Effector memory CD8-positive, alpha-beta T cell (primary cell): ENCODE measurements at regions not wholly inside any gene's neighbourhood (a gene's known extent, or its start where the extent isn't known, plus 50 kb on each side); places are given as distances from the start of the nearest gene placed in this dataset.

ENCODE experiments used
- ATAC-seq: fragments of 150-1000 bp; cut with Tn5 transposase; replicated peaks from 2 replicates; pipeline ENCODE4 v1.10.0; 2021; ENCODE audit warnings: mild to moderate bottlenecking, moderate library complexity
- DNase-seq, 3 experiments: peaks; one replicate each; pipeline ENCODE4 v3.0.0; 2021
- H3K27ac Mint-ChIP-seq, 2 donors: one replicate each; pipeline ENCODE4 v1.8.0; 2022; ENCODE audit warnings: mild to moderate bottlenecking in 2 of 2, mixed read lengths in 2 of 2, moderate library complexity in 2 of 2
- H3K27me3 Mint-ChIP-seq, 2 donors: one replicate each; pipeline ENCODE4 v1.8.0; 2022; ENCODE audit warnings: mixed read lengths in 2 of 2
- H3K36me3 Mint-ChIP-seq: one replicate; pipeline ENCODE4 v1.8.0; 2022; ENCODE audit warnings: mild to moderate bottlenecking, moderate library complexity, mixed read lengths; ENCODE audit not compliant: insufficient read depth
- H3K4me1 Mint-ChIP-seq, 2 donors: one replicate each; pipeline ENCODE4 v1.8.0; 2022; ENCODE audit warnings: low read depth in 2 of 2, mixed read lengths in 2 of 2
- H3K4me3 Mint-ChIP-seq, 2 donors: one replicate each; pipeline ENCODE4 v1.8.0; 2022; ENCODE audit warnings: mild to moderate bottlenecking in 2 of 2, mixed read lengths in 2 of 2, moderate library complexity in 2 of 2
- H3K9me3 Mint-ChIP-seq, 2 donors: one replicate each; pipeline ENCODE4 v1.8.0; 2022; ENCODE audit warnings: mixed read lengths in 2 of 2

DNA sequence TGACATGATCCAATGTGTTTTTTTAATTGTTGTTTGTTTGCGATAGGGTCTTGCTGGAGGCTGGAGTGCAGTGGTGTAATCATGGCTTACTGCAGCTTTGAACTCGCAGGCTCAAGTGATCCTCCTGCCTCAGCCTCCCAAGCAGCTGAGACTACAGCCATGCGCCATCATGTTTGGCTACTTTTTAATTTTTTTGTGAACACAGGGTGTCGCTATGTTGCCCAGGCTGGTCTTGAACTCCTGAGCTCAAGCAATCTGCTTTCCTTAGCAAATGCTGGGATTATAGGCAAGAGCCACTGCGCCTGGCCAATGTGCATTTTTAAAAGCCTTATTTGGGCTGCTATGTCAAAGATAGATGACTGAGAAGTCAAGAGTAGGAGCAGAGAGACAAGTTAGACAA is 123.0 kb downstream of the EDEM1 start:
- H3K4me3 Mint-ChIP-seq = no peak overlapping the region
- ATAC-seq = no peak
- H3K27me3 Mint-ChIP-seq = peaks cover 10 to 16% of the 10 kb centered on the region in 2 donors
- DNase-seq = no peak
- H3K27ac Mint-ChIP-seq = no peak overlapping the region
- peaks cover 3% of the 10 kb centered on the region for H3K36me3 Mint-ChIP-seq
- no peaks in the 10 kb centered on the region for H3K9me3 Mint-ChIP-seq
- no peaks in the 10 kb centered on the region for H3K4me1 Mint-ChIP-seq

DNA sequence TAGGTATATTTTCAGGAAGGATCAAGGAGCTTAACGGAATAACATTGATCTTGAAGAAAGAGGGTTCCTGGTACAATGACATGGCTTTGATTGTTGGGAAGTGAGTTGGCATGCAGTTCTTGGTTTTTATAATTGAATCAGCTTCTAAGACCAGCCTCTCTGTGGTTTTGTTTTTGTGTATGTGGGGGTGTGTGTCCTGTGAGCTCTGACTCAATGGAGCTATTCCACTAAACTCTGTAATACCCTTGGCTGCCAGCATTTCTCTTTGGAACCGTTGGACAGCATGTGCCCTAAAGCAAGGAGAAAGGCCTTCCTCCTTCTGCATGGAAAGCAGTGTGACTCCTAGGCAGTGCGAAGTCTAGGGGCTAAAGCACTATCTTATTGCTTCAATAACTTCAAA is 124.8 kb downstream of the EDEM1 start:
- ATAC-seq = no peak
- DNase-seq = no peak
- Mint-ChIP-seq H3K9me3 (no peaks in the 10 kb centered on the region), H3K4me1 (no peaks in the 10 kb centered on the region), H3K27ac (no peak overlapping the region), H3K36me3 (peaks cover under 1% of the 10 kb centered on the region), H3K4me3 (no peak overlapping the region), H3K27me3 (peaks cover 5 to 16% of the 10 kb centered on the region in 2 donors)

DNA sequence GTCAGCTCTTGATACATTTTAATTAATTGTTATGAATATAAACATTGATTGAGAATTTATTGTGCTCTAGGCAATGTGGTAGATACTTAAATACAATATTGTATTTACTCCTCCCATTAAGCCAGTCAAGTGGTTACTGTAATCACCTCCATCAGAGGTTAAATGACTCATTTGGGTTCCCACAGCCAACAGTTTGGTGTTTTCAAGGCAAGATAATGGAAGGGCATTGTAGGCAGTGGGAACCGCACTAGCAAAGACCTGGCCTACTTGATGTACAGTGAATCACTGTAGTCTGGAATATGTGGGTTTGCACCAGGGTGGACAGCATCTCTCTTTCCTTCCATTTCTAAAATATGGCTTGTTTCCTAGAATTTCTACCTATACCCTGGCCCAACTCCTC is 127.4 kb downstream of the EDEM1 start:
- peaks cover 11 to 18% of the 10 kb centered on the region in 2 donors for H3K27me3 Mint-ChIP-seq
- DNase-seq = no peak
- no peak overlapping the region for H3K4me3 Mint-ChIP-seq
- H3K36me3 Mint-ChIP-seq = no peaks in the 10 kb centered on the region
- no peaks in the 10 kb centered on the region for H3K9me3 Mint-ChIP-seq
- no peak for ATAC-seq
- H3K4me1 Mint-ChIP-seq = no peaks in the 10 kb centered on the region
- H3K27ac Mint-ChIP-seq = no peak overlapping the region

DNA sequence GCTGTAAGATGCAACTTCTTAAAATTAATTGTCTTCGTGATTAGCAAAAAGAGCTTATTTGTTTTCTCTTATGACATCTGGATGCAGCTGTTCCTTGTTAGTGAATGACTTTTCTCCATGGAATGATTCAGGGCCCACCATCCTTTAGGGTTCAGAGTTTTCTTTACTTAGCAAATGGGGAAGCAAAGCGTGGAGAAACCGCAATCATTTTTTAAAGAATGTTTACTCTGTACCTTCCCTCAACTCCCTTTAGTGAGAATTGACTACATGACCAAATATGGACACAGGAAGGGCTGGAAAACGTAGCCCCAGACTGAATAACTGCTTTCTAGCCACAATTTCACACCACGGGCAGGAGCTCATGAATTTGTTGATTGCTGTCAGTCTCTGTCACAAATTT is 130.1 kb downstream of the EDEM1 start:
- Mint-ChIP-seq H3K27me3 (peaks cover 15 to 29% of the 10 kb centered on the region in 2 donors), H3K4me1 (no peaks in the 10 kb centered on the region), H3K36me3 (no peaks in the 10 kb centered on the region), H3K9me3 (no peaks in the 10 kb centered on the region), H3K4me3 (no peak overlapping the region), H3K27ac (no peak overlapping the region)
- ATAC-seq = no peak
- DNase-seq = no peak

DNA sequence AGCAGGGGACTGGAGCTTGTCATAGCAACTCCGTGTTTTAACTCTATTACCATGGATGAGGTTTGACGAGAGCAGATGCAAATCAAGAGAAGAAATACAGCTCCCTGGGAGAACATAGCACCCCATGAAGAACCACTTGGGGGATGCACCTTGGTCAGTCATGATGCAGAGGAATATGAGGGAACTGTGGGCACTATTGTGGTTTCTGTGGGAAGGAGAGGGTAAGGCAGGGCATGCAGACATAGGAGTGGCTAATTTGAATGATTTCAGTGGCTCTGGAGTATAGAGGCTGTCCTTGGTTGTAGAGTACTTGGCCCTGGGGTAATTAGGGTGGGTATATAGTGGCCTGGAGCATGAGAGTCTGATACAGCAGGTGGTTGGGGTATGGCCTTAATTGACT is 131.9 kb downstream of the EDEM1 start:
- Mint-ChIP-seq H3K27ac (no peak overlapping the region), H3K9me3 (no peaks in the 10 kb centered on the region), H3K4me3 (no peak overlapping the region), H3K4me1 (no peaks in the 10 kb centered on the region), H3K36me3 (no peaks in the 10 kb centered on the region), H3K27me3 (peaks cover 34 to 40% of the 10 kb centered on the region in 2 donors)
- no peak for DNase-seq
- no peak for ATAC-seq

DNA sequence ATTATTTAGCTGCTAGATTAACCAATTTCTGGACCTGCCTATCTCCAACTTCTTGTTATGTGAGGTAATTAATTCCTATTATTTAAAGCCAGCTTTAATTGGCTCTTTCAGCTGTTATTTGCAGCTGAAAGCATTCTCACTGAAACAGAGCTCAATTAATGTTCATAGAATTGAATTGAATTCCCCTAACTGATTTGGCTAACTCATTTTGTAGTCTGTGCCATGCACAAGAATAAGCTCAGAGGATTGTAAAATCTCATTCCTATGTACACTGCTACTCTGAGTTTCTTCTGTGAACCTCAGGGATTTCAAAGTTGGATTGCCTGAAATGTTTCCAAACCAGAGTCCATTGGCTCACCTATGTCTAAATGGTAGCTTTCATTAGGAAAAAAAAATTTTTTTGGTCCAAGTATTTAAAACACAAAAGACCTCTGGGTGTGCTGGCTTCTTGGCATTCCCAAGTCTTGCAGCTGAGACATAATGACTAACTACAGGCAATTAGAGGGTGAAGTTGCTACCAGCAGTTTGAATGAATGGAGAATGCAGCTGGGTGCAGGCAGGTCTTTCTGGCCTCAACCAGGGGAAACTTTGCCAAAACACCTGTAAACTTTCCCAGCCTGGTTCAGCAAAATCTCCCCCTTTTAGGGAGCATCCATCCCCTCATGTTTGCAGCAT is 134.3 kb downstream of the EDEM1 start:
- H3K27me3 Mint-ChIP-seq = peaks cover 51 to 57% of the 10 kb centered on the region in 2 donors
- H3K9me3 Mint-ChIP-seq = peaks cover 0 to 2% of the 10 kb centered on the region in 2 donors

DNA sequence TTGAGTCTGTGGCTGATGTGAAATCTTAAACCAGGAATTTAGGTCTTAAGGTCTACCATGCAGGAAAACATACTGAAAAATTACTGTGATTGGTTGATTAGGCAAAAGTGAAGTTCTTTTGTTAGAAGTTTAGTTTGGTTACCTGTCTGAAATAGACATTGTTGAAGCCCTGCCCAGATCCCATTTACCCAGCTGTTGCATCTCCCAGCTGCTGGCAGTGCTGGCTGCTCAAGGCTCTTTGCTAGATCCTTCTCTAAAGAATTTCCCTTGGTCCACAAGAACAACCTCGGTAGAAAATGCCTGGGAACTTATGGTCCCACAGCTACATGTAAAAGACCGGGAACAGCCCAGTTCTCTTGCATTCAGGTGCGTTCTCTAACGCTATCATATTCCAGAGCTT is 137.3 kb downstream of the EDEM1 start:
- no peak overlapping the region for H3K27ac Mint-ChIP-seq
- H3K4me3 Mint-ChIP-seq = no peak overlapping the region
- H3K4me1 Mint-ChIP-seq = no peaks in the 10 kb centered on the region
- H3K9me3 Mint-ChIP-seq = peaks cover 0 to 3% of the 10 kb centered on the region in 2 donors
- H3K36me3 Mint-ChIP-seq = no peaks in the 10 kb centered on the region
- DNase-seq (no peak), ATAC-seq (no peak)
- H3K27me3 Mint-ChIP-seq = peaks cover 48 to 63% of the 10 kb centered on the region in 2 donors

More for the DNA sequence above, 134.3 kb downstream of the EDEM1 start:
- H3K4me1 Mint-ChIP-seq = no peaks in the 10 kb centered on the region
- no peak overlapping the region for H3K4me3 Mint-ChIP-seq
- DNase-seq = no peak
- no peak overlapping the region for H3K27ac Mint-ChIP-seq
- ATAC-seq = no peak
- H3K36me3 Mint-ChIP-seq = no peaks in the 10 kb centered on the region

DNA sequence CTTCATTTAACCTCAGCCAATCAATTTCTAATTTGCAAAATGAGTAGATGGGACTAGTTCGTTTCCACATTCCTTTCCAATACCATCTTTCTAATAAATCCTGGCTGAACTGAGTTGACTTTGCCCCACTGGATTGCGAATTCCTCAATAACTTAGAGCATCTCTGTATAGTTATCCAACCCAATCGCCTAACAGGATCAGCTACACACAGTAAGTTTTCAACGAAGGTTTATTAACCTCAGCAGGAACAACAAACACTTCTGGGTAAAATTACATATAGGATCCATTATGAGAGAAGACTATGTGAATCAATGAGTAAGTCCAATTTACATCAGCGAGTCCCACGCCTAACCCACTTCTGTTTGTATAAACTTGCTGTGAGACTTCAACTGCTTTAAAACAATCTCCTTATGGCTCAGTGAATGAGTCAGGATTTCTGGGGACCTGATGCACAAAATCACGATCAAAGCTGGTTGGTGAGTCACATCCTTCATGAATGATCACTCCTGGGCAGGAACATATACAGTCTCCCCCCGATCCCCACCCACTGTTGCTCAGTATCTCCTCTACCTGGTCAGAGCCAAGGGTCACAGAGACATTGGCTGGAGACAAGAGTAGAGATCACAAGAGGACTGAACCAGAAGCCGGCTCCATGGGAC is 142.8 kb downstream of the EDEM1 start:
- no peak overlapping the region for H3K4me3 Mint-ChIP-seq
- ATAC-seq = no peak

DNA sequence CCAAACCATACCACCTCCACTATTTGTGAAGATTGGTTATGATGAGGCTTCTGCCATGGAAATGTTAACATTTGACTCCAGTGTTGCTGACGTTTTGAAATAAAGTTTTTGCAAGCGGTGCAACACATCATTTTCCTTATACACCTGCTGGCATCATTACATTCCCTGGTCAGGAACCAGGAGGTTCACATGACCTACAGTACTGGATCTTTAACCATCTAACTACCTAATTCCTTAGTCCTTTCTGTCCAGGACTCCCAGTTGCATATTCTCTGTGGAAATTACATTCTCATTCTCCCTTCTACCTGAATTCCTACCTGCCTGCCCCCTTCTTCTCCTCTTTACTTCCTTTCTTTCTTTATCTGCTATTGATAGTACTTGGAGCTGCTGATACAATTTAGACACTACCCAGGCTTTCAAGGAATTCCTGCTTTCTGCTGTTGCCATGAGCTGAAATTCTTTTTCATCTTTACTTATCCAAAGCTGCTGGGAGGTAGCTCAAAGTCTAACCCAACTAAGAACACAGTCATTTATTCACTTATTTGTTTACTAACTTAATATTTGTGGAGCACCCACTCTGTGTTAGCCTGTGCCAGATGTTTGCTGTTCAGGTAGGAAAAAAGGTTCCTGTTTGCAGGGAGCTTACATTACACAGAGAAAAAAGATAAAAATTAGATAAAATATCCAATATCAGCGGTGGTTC is 144.2 kb downstream of the EDEM1 start:
- no peak overlapping the region for H3K4me3 Mint-ChIP-seq
- peaks cover 10 to 33% of the 10 kb centered on the region in 2 donors for H3K27me3 Mint-ChIP-seq
- ATAC-seq (no peak), DNase-seq (no peak)
- H3K4me1 Mint-ChIP-seq = peaks cover 0 to 2% of the 10 kb centered on the region in 2 donors
- no peak overlapping the region for H3K27ac Mint-ChIP-seq
- H3K9me3 Mint-ChIP-seq = peaks cover 0 to 1% of the 10 kb centered on the region in 2 donors
- no peaks in the 10 kb centered on the region for H3K36me3 Mint-ChIP-seq

More for the DNA sequence above, 142.8 kb downstream of the EDEM1 start:
- peaks cover 0 to 3% of the 10 kb centered on the region in 2 donors for H3K9me3 Mint-ChIP-seq
- DNase-seq = no peak
- H3K27ac Mint-ChIP-seq = no peak overlapping the region
- peaks cover 0 to 2% of the 10 kb centered on the region in 2 donors for H3K4me1 Mint-ChIP-seq
- H3K36me3 Mint-ChIP-seq = no peaks in the 10 kb centered on the region
- peaks cover 25 to 48% of the 10 kb centered on the region in 2 donors for H3K27me3 Mint-ChIP-seq

DNA sequence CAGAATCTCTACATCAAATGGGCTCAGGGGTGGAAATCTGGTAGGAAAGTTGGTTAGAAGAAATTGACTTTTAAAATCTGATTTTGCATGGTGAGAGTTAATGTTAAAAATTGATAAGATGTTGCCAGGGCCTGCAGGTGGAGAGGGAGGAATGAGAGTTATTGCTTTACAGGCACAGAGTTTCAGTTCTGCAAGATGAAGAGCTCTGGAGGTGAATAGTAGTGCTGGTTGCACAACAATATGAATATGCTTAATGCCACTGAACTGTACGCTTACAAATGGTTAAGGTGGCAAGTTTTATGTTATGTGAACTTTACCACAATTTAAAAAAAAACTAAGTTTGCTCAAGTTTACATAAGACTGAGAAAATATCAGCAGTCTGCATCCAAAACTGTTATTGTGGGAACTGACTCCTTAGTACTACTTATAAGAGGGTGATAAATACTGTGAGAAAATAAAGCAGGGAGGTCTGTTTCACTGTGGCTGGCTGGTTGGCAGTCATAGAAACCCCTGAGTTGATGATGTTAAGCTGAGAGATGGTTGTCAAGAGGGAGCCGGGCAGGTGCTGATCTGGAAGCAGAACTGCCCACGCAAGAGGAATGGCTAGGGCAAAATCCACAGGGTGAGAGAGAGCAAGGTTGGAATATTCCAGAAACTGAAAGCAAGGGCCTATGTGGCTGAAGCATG is 144.9 kb downstream of the EDEM1 start:
- H3K27ac Mint-ChIP-seq = no peak overlapping the region
- ATAC-seq (no peak), DNase-seq (no peak)
- H3K4me3 Mint-ChIP-seq = no peak overlapping the region
- peaks cover 10 to 27% of the 10 kb centered on the region in 2 donors for H3K27me3 Mint-ChIP-seq
- no peaks in the 10 kb centered on the region for H3K36me3 Mint-ChIP-seq
- peaks cover 0 to 1% of the 10 kb centered on the region in 2 donors for H3K9me3 Mint-ChIP-seq
- peaks cover 0 to 2% of the 10 kb centered on the region in 2 donors for H3K4me1 Mint-ChIP-seq

DNA sequence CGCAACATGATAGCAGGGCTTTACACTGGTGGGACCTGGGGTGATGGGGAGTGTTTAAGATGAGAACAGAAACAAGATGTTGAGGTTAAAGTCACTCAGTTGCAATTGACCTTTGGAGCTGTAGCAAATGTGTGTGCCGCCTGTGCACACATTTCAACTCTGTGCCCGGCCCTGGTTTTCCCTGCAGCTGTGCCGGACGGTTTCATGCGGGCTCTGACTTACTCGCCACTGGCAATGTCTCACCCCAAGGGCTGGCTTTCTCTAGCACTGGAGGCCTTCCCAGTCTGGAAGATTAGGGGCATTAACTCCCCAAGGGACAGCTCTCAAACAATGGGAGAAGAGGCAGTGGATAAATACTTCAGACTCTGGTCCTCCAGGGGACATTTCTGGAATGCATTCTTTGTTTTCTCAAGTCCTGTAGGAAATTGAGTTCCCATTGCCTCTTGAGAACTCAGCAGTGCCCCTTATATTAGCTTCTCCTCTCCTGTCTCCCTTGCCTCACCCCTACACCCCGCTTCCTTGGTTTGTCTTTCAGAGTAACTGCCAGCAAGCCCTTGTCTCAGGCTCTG is 152.5 kb downstream of the EDEM1 start:
- H3K36me3 Mint-ChIP-seq = no peaks in the 10 kb centered on the region
- no peaks in the 10 kb centered on the region for H3K9me3 Mint-ChIP-seq
- H3K4me1 Mint-ChIP-seq = no peaks in the 10 kb centered on the region
- DNase-seq = no peak
- peaks cover 24 to 41% of the 10 kb centered on the region in 2 donors for H3K27me3 Mint-ChIP-seq
- no peak overlapping the region for H3K27ac Mint-ChIP-seq
- ATAC-seq = no peak
- no peak overlapping the region for H3K4me3 Mint-ChIP-seq

DNA sequence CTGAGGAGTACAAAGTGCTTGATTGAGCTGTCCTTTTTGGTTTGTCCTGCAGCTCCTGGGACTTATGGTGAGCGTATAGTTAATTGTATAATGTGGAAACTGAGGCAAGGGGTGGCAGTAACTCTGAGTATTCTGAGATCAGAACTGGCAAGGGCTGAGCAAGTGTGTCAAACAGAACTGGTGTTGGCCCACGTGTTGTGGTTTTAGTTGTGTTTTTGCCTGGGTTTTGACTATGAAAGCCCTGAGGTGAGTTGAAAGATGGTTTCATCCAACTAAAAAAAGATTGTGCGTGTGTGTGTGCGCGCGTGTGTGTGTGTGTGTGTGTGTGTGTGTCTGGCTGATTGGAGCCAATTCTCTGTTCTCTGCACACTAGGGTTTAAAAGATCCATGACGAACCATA is 154.1 kb downstream of the EDEM1 start:
- Mint-ChIP-seq H3K36me3 (no peaks in the 10 kb centered on the region), H3K27ac (no peak overlapping the region), H3K4me3 (no peak overlapping the region), H3K27me3 (peaks cover 33 to 51% of the 10 kb centered on the region in 2 donors), H3K9me3 (no peaks in the 10 kb centered on the region), H3K4me1 (no peaks in the 10 kb centered on the region)
- no peak for ATAC-seq
- DNase-seq = no peak

DNA sequence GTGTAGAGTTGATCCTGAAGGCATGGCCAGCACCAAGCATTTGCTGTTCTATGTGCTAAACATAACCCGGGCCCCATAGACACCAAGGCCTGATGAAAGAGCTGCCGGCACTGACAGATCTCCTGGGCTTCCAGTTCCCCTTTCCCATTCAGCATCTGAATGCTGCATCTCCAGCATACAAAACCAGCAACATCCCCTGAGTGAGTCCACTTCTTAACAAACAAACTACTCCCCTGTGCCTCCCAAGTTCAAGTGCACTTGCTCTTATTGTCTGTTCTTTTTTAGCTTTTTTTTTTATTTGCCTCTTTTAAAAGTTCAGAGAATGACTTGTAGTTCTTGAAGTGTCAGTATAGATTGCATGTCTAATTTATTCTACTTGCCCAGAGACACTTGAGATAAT is 156.0 kb downstream of the EDEM1 start:
- Mint-ChIP-seq H3K36me3 (no peaks in the 10 kb centered on the region), H3K27me3 (peaks cover 33 to 56% of the 10 kb centered on the region in 2 donors), H3K4me1 (no peaks in the 10 kb centered on the region), H3K4me3 (no peak overlapping the region), H3K27ac (no peak overlapping the region), H3K9me3 (no peaks in the 10 kb centered on the region)
- no peak for DNase-seq
- no peak for ATAC-seq
